Transverse colon (tissue), 4 donors: ENCODE measurements at regions not wholly inside any gene's neighbourhood (a gene's known extent, or its start where the extent isn't known, plus 50 kb on each side); places are given as distances from the start of the nearest gene placed in this dataset.

Experiments used
- DNase-seq: peaks from one replicate; pipeline ENCODE4 v3.0.0-alpha.2; 2019
- H3K27ac ChIP-seq, 4 donors: fragments of 200-600 bp; sonication (generic); 2 replicates each; pipeline ENCODE4 v1.5.1; 2016 to 2018; ENCODE audit warnings: inconsistent platforms in 4 of 4
- H3K27me3 ChIP-seq: fragments of 200-600 bp; sonication (generic); 2 replicates; pipeline ENCODE4 v1.5.1; 2017; ENCODE audit warnings: inconsistent platforms
- H3K36me3 ChIP-seq, 4 donors: fragments of 200-600 bp; sonication (generic); 2 replicates each; pipeline ENCODE4 v1.5.1; 2017 to 2019; ENCODE audit warnings: inconsistent platforms in 4 of 4
- H3K4me1 ChIP-seq, 4 donors: fragments of 200-600 bp; sonication (generic); 2 replicates each; pipeline ENCODE4 v1.5.1; 2017 to 2020; ENCODE audit warnings: inconsistent platforms in 4 of 4
- H3K4me3 ChIP-seq, 4 donors: fragments of 200-600 bp; sonication (generic); 1 replicate in 1 of 4; 2 replicates in 3 of 4; pipeline versions ENCODE4 v1.5.1 to v1.6.1; 2017 to 2019; ENCODE audit warnings: inconsistent platforms in 4 of 4
- H3K9me3 ChIP-seq, 2 donors: fragments of 200-600 bp; sonication (generic); 2 replicates each; pipeline ENCODE4 v1.5.1; 2017 to 2019; ENCODE audit warnings: inconsistent platforms in 2 of 2
- CTCF ChIP-seq, 5 experiments: fragments of 200-600 bp in 3 of 5; fragments of 450-650 bp in 2 of 5; sonication (generic) in 3 of 5; IDR thresholded peaks; 1 replicate in 2 of 5; 2 replicates in 3 of 5; pipeline ENCODE4 v1.5.1; 2016 to 2017; ENCODE audit warnings: antibody characterized with exemption in 5 of 5, inconsistent platforms in 3 of 5, mild to moderate bottlenecking in 2 of 5, moderate library complexity in 1 of 5
- EP300 ChIP-seq: sonication (generic); formaldehyde crosslinking; IDR thresholded peaks from one replicate; pipeline ENCODE4 v1.6.1; 2017; ENCODE audit warnings: antibody characterized with exemption, low read depth
- POLR2A ChIP-seq: fragments of 450-650 bp; IDR thresholded peaks from one replicate; pipeline ENCODE4 v1.6.1; 2016; ENCODE audit warnings: antibody characterized with exemption, mild to moderate bottlenecking, moderate library complexity
- POLR2AphosphoS5 ChIP-seq, 3 donors: sonication (generic); formaldehyde crosslinking; IDR thresholded peaks; one replicate each; pipeline ENCODE4 v1.6.1; 2016; ENCODE audit warnings: antibody characterized with exemption in 3 of 3
- WGBS, 2 donors: methylation state at CpG; one replicate each; pipeline ENCODE4 v1.1.5; 2018; ENCODE audit warnings: low coverage in 1 of 2; 5-methylcytosine and 5-hydroxymethylcytosine counted together
- in situ Hi-C, 4 donors: fragments of 200-750 bp; cut with MboI; loops; one replicate each; pipeline versions ENCODE4 v1.15.0 to v1.15.1; 2017; ENCODE audit warnings: low sequenced_read_pairs in 3 of 4, low pct_ligation_motif_present in 1 of 4, low pct_unique_long_range_greater_than_20kb in 1 of 4
- intact Hi-C: fragments of 100-400 bp; cut with DNase I; formaldehyde crosslinking; loops from one replicate; pipeline ENCODE4 v1.15.1; 2023; ENCODE audit warnings: low total_unique reads

DNA sequence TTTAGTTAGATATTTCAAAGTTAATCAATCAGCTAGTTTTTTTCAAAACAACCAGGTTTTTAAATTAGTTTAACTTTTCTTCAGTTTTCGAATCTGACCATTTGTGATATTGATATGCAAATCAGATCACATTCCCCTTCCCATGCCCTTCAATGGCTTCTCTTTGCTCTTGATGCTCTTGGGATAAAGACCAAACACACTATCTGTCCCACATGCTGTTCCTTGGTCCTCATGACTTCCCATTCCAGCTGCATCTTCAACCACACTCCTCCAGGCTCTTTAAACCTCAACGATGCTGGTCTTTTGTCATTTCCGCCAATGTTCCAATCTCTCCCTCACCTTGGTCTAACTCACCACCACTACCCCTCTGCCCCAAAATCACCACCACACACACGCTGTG is 285.8 kb downstream of the LMX1A start:
- no peaks in the 10 kb centered on the region for H3K36me3 ChIP-seq
- no peak overlapping the region for H3K4me3 ChIP-seq
- H3K27ac ChIP-seq = no peak overlapping the region
- in situ Hi-C loops (loop anchor here (25.0 kb wide), 3 partner anchors 283 to 1658 kb away; no protein-coding TSS in a partner anchor), intact Hi-C loops (no loop called here)
- H3K27me3 ChIP-seq = no peaks in the 10 kb centered on the region
- H3K4me1 ChIP-seq = peaks cover 0 to 27% (median 13%) of the 10 kb centered on the region in 4 donors
- H3K9me3 ChIP-seq = no peaks in the 10 kb centered on the region
- DNase-seq = no peak
- no peak for TF ChIP-seq POLR2AphosphoS5 (IDR thresholded peaks at IDR 0.05)
- no peak for TF ChIP-seq CTCF (IDR thresholded peaks at IDR 0.05)
- TF ChIP-seq EP300 = no peak
- TF ChIP-seq POLR2A = no peak
- WGBS, 2 donors = 92 to 97% methylated on average over 4 of the region's 4 CpGs

- H3K27ac ChIP-seq = peak overlapping the region in 1 of 4 donors; percentile 54
Observed at GRCh38 chr1:165069829-165070228, 286.7 kb downstream of the LMX1A start.

GRCh38 chr1:165068741-165069140 is 287.8 kb downstream of the LMX1A start:
- in situ Hi-C loops = loop anchor here (10.0 to 25.0 kb wide), 4 partner anchors 281 to 1656 kb away; no protein-coding TSS in a partner anchor
- peaks cover 0 to 28% (median 13%) of the 10 kb centered on the region in 4 donors for H3K4me1 ChIP-seq
- H3K9me3 ChIP-seq = no peaks in the 10 kb centered on the region
- intact Hi-C loops = loop anchor here (2.0 to 10.0 kb wide), 2 partner anchors 114 to 1536 kb away; no protein-coding TSS in a partner anchor
- H3K27me3 ChIP-seq = no peaks in the 10 kb centered on the region
- WGBS, 2 donors = 27 to 48% methylated on average over 2 to 5 of the region's 5 CpGs
- no peak overlapping the region for H3K27ac ChIP-seq
- H3K4me3 ChIP-seq = no peak overlapping the region
- no peak for DNase-seq
- no peak for TF ChIP-seq EP300
- no peaks in the 10 kb centered on the region for H3K36me3 ChIP-seq

More at GRCh38 chr1:165069829-165070228, 286.7 kb downstream of the LMX1A start:
- 31 to 100% methylated on average over 1 of the region's 1 CpG for WGBS, 2 donors
- intact Hi-C loops = loop anchor here (2.0 to 10.0 kb wide), 2 partner anchors 115 to 1537 kb away; no protein-coding TSS in a partner anchor
- H3K27me3 ChIP-seq = no peaks in the 10 kb centered on the region
- H3K4me1 ChIP-seq = peaks cover 0 to 27% (median 13%) of the 10 kb centered on the region in 4 donors
- no peak overlapping the region for H3K4me3 ChIP-seq
- no peaks in the 10 kb centered on the region for H3K36me3 ChIP-seq
- TF ChIP-seq EP300 (no peak), POLR2AphosphoS5 (IDR thresholded peaks at IDR 0.05) (peak in 1 of 3 donors; percentile 35)
- H3K9me3 ChIP-seq = no peaks in the 10 kb centered on the region
- peak; percentile 36 for DNase-seq
- in situ Hi-C loops = loop anchor here (10.0 to 25.0 kb wide), 4 partner anchors 283 to 1658 kb away; no protein-coding TSS in a partner anchor

DNA sequence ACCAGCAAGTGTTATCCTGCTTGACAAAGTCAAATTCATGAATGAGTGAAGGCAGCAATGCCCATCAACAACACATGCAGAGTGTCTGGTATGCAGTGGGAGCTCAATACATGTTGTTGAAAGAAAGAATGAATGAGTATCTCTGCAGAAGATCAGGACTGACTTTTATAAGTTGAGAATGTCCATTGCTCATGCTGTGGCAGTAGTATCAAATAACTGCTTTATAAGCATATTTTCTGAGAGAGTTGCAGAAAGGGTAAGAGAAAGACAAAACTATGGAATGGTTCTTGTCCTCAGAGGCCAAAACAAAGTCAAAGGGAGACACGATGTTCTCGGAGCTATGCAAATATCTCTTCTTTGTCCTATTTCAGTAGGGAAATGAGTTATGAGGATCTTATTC is 288.7 kb downstream of the LMX1A start:
- Histone ChIP-seq H3K4me1 (peaks cover 0 to 34% (median 13%) of the 10 kb centered on the region in 4 donors), H3K4me3 (no peak overlapping the region), H3K36me3 (no peaks in the 10 kb centered on the region), H3K9me3 (no peaks in the 10 kb centered on the region), H3K27ac (no peak overlapping the region), H3K27me3 (no peaks in the 10 kb centered on the region)
- TF ChIP-seq POLR2AphosphoS5 (IDR thresholded peaks at IDR 0.05) (no peak), POLR2A (no peak), EP300 (no peak)
- intact Hi-C loops (loop anchor here (2.0 to 10.0 kb wide), 2 partner anchors 113 to 1535 kb away; no protein-coding TSS in a partner anchor), in situ Hi-C loops (loop anchor here (10.0 to 25.0 kb wide), 4 partner anchors 281 to 1656 kb away; no protein-coding TSS in a partner anchor)
- 84 to 87% methylated on average over 2 of the region's 2 CpGs for WGBS, 2 donors
- no peak for DNase-seq

DNA sequence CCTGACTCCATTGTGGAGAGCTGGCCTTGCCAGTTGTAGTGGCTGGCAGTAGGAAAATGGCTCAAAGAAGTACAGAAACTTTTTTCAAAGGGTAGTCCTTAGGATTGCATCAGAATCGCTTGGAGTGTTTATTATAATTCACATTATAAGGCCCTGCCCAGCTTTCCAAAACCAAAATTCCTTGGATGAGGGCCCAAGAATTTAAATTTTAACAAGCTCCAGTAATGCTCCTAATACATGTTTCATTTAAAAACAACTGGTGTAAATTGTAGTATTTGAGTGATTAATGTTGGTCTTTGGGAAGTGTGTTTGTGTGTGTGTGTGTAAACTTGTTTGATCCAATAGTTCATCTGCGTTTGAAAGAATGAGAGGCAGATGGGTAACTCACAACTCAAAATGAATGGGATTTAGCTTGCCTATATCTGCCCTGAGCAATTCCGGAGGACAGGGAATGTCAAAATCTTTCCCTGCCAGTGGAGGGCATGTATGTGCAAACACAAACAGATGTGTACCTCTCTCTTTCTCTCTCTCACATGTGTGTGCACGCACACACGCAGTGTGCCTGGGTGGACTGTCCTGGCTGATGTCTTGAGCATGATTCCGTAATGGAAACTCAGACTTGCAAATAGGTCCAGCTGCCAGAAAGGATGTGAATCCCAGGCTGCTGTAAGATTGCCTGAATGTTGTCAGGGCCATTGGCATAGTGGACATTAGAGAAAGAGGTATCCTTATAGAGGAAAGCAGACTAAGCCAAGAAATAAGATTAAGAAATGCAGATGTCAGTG is 293.1 kb downstream of the LMX1A start:
- peak overlapping the region in 3 of 4 donors; percentile 22 to 71 (median 52) for H3K27ac ChIP-seq

More for the DNA sequence above, 293.1 kb downstream of the LMX1A start:
- Histone ChIP-seq H3K4me1 (peaks cover 0 to 9% (median 6%) of the 10 kb centered on the region in 4 donors), H3K27me3 (no peaks in the 10 kb centered on the region), H3K4me3 (no peak overlapping the region), H3K36me3 (no peaks in the 10 kb centered on the region), H3K9me3 (no peaks in the 10 kb centered on the region)
- intact Hi-C loops = loop anchor here (10.0 kb wide), 1 partner anchor 109 kb away; no protein-coding TSS in a partner anchor
- TF ChIP-seq CTCF (IDR thresholded peaks at IDR 0.05) = no peak
- TF ChIP-seq POLR2AphosphoS5 (IDR thresholded peaks at IDR 0.05) = peak in 2 of 3 donors; percentile 13 to 38
- in situ Hi-C loops = loop anchor here (10.0 to 25.0 kb wide), 4 partner anchors 276 to 1651 kb away; no protein-coding TSS in a partner anchor
- 64% methylated on average over 6 of the region's 6 CpGs; no CpG with 5 or more reads in 1 of the 2 donors for WGBS, 2 donors
- no peak for DNase-seq
